Retinal pigment epithelial cell (primary cell): ENCODE measurements at regions not wholly inside any gene's neighbourhood (a gene's known extent, or its start where the extent isn't known, plus 50 kb on each side); places are given as distances from the start of the nearest gene placed in this dataset.

Source experiments
- DNase-seq: peaks from one replicate; pipeline ENCODE4 v3.0.0-alpha.2; 2010; ENCODE audit warnings: low read depth
- H3K4me3 ChIP-seq: 2 replicates; pipeline ENCODE4 v1.5.1; 2011; ENCODE audit warnings: mild to moderate bottlenecking, low read length, control low read depth, moderate library complexity
- CTCF ChIP-seq: conservative IDR thresholded peaks from 2 replicates; pipeline ENCODE4 v1.5.1; 2011; ENCODE audit warnings: low read depth, low read length, control low read depth, inconsistent platforms

- no peak for TF ChIP-seq CTCF
- DNase-seq = no peak
Measured at GRCh38 chr7:45447296-45447695, 126.9 kb upstream of the ADCY1 start.

GRCh38 chr7:45450571-45451204, 123.5 kb upstream of the ADCY1 start:
- no peak for TF ChIP-seq CTCF
- no peak for DNase-seq
- H3K4me3 ChIP-seq = no peak overlapping the region

More at GRCh38 chr7:45447296-45447695, 126.9 kb upstream of the ADCY1 start:
- H3K4me3 ChIP-seq = no peak overlapping the region

GRCh38 chr7:45451342-45452035, 122.7 kb upstream of the ADCY1 start:
- H3K4me3 ChIP-seq = no peak overlapping the region
- no peak for DNase-seq
- TF ChIP-seq CTCF = no peak

- TF ChIP-seq CTCF = no peak
- DNase-seq = no peak
- no peak overlapping the region for H3K4me3 ChIP-seq
Measured at GRCh38 chr7:45454771-45455170, 119.4 kb upstream of the ADCY1 start.

- TF ChIP-seq CTCF = no peak
- DNase-seq = no peak
- no peak overlapping the region for H3K4me3 ChIP-seq
Measured at GRCh38 chr7:45455662-45456061, 118.5 kb upstream of the ADCY1 start.

GRCh38 chr7:45456105-45456504, 118.1 kb upstream of the ADCY1 start:
- no peak overlapping the region for H3K4me3 ChIP-seq
- no peak for TF ChIP-seq CTCF
- DNase-seq = no peak
